Cardiac fibroblast (primary cell): ENCODE measurements at regions not wholly inside any gene's neighbourhood (a gene's known extent, or its start where the extent isn't known, plus 50 kb on each side); places are given as distances from the start of the nearest gene placed in this dataset.
A peak's percentile ranks its signal among the peaks of the same experiment; 100 is the strongest.

ENCODE experiments used
- DNase-seq, 2 donors: peaks; one replicate each; pipeline versions ENCODE4 v3.0.0 to v3.0.0-alpha.2; 2010; ENCODE audit warnings: low read depth in 2 of 2
- H3K4me3 ChIP-seq, 2 donors: replicated peaks in 1 of 2; 1 replicate in 1 of 2; 2 replicates in 1 of 2; pipeline ENCODE4 v1.5.1; 2011; ENCODE audit warnings: low read depth in 2 of 2, low read length in 2 of 2, mild to moderate bottlenecking in 2 of 2, moderate library complexity in 1 of 2
- TF ChIP-seq, protein P1 (sequence below): IDR thresholded peaks from one replicate; pipeline ENCODE4 v1.5.1; 2011; ENCODE audit warnings: low read depth, mild to moderate bottlenecking, low read length, inconsistent platforms

DNA sequence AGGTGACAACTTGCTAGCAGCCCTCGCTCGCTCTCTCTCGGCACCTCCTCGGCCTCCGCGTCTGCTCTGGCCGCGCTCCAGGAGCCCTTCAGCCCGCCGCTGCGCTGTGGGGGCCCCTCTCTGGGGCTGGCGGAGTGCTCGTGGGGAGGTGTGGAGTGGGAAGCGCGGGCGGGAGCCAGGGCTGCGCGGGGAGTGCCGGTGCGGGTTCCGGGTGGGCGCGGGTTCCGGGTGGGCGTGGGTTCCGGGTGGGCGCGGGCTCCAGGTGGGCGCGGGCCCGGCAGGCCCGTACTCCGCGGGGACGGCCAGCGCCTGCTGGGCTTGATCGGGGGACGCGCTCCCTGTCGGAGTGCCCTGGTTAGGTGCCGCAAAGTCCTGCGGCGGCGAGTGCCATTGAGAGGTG is 384.3 kb downstream of the GPM6A start:
- TF ChIP-seq, protein P1, sequence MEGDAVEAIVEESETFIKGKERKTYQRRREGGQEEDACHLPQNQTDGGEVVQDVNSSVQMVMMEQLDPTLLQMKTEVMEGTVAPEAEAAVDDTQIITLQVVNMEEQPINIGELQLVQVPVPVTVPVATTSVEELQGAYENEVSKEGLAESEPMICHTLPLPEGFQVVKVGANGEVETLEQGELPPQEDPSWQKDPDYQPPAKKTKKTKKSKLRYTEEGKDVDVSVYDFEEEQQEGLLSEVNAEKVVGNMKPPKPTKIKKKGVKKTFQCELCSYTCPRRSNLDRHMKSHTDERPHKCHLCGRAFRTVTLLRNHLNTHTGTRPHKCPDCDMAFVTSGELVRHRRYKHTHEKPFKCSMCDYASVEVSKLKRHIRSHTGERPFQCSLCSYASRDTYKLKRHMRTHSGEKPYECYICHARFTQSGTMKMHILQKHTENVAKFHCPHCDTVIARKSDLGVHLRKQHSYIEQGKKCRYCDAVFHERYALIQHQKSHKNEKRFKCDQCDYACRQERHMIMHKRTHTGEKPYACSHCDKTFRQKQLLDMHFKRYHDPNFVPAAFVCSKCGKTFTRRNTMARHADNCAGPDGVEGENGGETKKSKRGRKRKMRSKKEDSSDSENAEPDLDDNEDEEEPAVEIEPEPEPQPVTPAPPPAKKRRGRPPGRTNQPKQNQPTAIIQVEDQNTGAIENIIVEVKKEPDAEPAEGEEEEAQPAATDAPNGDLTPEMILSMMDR, result no peak
- DNase-seq, result no peak
- no peak overlapping the region for H3K4me3 ChIP-seq

GRCh38 chr4:175431694-175432093 is 380.4 kb downstream of the GPM6A start:
- TF ChIP-seq, protein P1, result no peak
- no peak overlapping the region for H3K4me3 ChIP-seq
- no peak for DNase-seq

DNA sequence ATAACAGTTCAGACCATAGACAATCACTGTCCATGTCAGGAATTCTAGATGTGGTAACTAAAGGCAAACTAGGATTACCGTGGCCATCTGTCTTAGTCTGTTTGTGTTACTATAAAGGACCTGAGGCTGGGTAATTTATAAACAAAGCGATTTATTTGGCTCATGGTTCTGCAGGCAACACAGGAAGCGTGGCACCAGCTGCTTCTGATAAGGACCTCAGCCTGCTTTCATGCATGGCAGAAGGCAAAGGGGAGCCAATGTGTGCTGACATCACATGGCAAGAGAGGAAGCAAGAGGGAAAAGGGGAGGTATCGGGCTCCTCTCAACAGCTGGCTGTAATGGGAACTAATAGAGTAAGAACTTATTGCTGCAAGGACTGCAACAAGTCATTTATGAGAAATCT is 376.7 kb downstream of the GPM6A start:
- DNase-seq, result no peak
- TF ChIP-seq, protein P1, result no peak
- H3K4me3 ChIP-seq, result no peak overlapping the region

DNA sequence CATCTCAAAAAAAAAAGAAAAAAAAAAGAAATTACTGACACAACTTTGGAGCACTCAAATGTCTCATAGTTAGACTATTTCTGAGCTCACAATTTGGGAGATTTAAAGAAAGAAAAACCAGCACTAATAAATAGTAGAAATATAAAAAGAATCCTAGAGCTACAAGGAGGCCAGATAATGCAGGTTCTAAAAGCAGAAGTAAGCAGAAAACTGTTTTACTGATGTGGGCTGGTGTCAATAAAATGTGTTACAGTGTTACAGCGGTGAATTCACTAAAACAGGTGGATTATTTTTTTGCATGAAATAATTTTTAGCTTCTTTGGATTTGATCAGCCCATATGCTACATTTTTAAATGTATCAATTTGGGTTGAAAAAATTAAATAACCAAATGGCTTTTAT is 375.9 kb downstream of the GPM6A start:
- no peak for DNase-seq
- H3K4me3 ChIP-seq, result no peak overlapping the region
- TF ChIP-seq, protein P1, result no peak

DNA sequence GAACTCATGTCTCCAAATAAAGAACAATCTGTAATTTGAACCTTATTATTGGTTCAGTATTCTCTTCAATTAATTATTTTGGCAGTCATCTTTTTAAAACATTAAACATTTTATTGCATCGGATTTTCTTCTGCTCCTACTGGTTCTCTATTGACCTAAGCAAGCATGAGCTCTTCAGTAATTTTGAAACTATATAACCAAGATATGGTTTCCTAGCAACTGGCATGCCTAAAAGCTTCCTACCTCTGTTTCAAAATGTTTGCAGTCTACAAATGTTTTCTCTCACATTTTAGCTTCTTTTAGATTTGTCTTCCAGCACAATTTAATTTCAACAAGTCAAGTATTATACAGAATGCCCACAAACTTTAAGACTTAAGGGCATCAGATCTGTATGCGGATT is 371.3 kb downstream of the GPM6A start:
- TF ChIP-seq, protein P1, result no peak
- no peak for DNase-seq

DNA sequence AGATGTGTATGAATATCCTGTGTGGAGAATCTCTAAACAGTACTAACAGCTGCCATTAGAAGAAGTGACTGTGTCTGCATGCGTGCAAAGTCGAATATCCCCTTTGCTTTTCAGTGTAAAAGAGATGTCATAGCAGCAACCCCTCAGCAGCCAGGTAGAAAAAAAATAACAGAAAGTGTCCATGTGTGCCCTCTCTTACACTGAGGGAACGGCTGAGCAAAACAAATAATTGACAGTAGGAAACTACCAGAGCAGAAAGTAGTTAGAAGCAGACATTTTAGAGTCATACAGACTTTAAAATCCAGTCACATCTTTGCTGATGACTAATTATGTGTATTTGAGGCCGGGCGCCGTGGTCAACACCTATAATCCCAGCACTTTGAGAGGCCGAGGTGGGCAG is 370.8 kb downstream of the GPM6A start:
- TF ChIP-seq, protein P1, result no peak
- no peak overlapping the region for H3K4me3 ChIP-seq
- DNase-seq, result no peak

More for the DNA sequence above, 371.3 kb downstream of the GPM6A start:
- no peak overlapping the region for H3K4me3 ChIP-seq

DNA sequence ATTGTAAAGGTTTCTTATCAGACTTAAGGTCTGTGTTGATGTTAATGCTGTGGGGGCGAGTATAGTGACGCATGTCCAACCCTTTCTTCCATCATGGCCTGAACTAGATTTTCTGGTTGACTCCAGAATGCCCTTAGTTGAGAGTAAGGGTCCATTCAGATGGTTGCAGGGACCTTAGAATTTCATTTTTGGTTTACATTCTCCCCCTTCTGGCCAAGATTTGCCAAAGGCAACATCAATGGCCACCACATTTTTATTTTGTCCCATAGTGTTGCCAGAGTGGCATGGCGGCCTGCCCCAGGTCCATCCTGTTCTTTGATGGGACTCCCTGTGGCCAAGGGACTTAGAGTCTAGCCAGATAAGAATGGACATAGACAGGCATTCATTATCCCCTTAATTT is 368.5 kb downstream of the GPM6A start:
- no peak for DNase-seq
- TF ChIP-seq, protein P1, result peak; percentile 26
- H3K4me3 ChIP-seq, result no peak overlapping the region
